HG03159 (cell line): ENCODE measurements at regions not wholly inside any gene's neighbourhood (a gene's known extent, or its start where the extent isn't known, plus 50 kb on each side); places are given as distances from the start of the nearest gene placed in this dataset.

ENCODE experiments used
- ATAC-seq: cut with Tn5 transposase; IDR thresholded peaks from one replicate; pipeline ENCODE4 v1.9.1; 2021; ENCODE audit warnings: mild to moderate bottlenecking, moderate library complexity; ENCODE audit not compliant: unreplicated experiment

- ATAC-seq = no peak
Observed at GRCh38 chr12:89117448-89118034, 234.8 kb downstream of the DUSP6 start.

- no peak for ATAC-seq
Observed at GRCh38 chr12:89111964-89112363, 240.3 kb downstream of the DUSP6 start.

- no peak for ATAC-seq
Observed at GRCh38 chr12:89108265-89108664, 244.0 kb downstream of the DUSP6 start.

GRCh38 chr12:89106950-89107349, 245.4 kb downstream of the DUSP6 start:
- ATAC-seq = no peak

GRCh38 chr12:89105243-89105642, 247.1 kb downstream of the DUSP6 start:
- ATAC-seq = no peak

- ATAC-seq = no peak
Observed at GRCh38 chr12:89103831-89104230, 248.5 kb downstream of the DUSP6 start.

GRCh38 chr12:89101440-89101839, 250.9 kb downstream of the DUSP6 start:
- ATAC-seq = no peak

GRCh38 chr12:89098441-89099112, 253.7 kb downstream of the DUSP6 start:
- no peak for ATAC-seq

GRCh38 chr12:89092297-89092696, 260.0 kb downstream of the DUSP6 start:
- ATAC-seq = no peak

GRCh38 chr12:89091293-89091841, 260.9 kb downstream of the DUSP6 start:
- no peak for ATAC-seq

- no peak for ATAC-seq
Observed at GRCh38 chr12:89089264-89089663, 263.0 kb downstream of the DUSP6 start.

GRCh38 chr12:89087876-89088275, 264.4 kb downstream of the DUSP6 start:
- ATAC-seq = no peak

GRCh38 chr12:89087149-89087825, 265.0 kb downstream of the DUSP6 start:
- ATAC-seq = no peak

GRCh38 chr12:89085421-89085820, 266.9 kb downstream of the DUSP6 start:
- no peak for ATAC-seq

GRCh38 chr12:89084751-89085150, 267.6 kb downstream of the DUSP6 start:
- no peak for ATAC-seq

- ATAC-seq = no peak
Observed at GRCh38 chr12:89083491-89083890, 268.8 kb downstream of the DUSP6 start.

GRCh38 chr12:89082370-89082753, 269.9 kb downstream of the DUSP6 start:
- no peak for ATAC-seq

- no peak for ATAC-seq
Observed at GRCh38 chr12:89081719-89082369, 270.5 kb downstream of the DUSP6 start.

GRCh38 chr12:89080793-89081465, 271.4 kb downstream of the DUSP6 start:
- no peak for ATAC-seq

- ATAC-seq = no peak
Observed at GRCh38 chr12:89075880-89076540, 276.3 kb downstream of the DUSP6 start.
